NT2/D1 (cell line): ENCODE measurements at regions not wholly inside any gene's neighbourhood (a gene's known extent, or its start where the extent isn't known, plus 50 kb on each side); places are given as distances from the start of the nearest gene placed in this dataset.

Experiments used
- DNase-seq: peaks from one replicate; pipeline ENCODE4 v3.0.0-alpha.2; 2011; ENCODE audit warnings: low read depth, low spot score
- H3K27me3 ChIP-seq: 2 replicates; pipeline ENCODE4 v1.6.0; 2011; ENCODE audit warnings: mild to moderate bottlenecking; ENCODE audit not compliant: insufficient read length, insufficient read depth
- H3K36me3 ChIP-seq: 2 replicates; pipeline ENCODE4 v1.6.1; 2011; ENCODE audit warnings: mild to moderate bottlenecking, low read length, mixed read lengths; ENCODE audit not compliant: insufficient read depth, insufficient read length
- H3K4me1 ChIP-seq: 2 replicates; pipeline ENCODE4 v1.5.1; 2011; ENCODE audit not compliant: insufficient read depth, insufficient read length
- H3K4me3 ChIP-seq: 2 replicates; pipeline ENCODE4 v1.5.1; 2011; ENCODE audit warnings: low read depth; ENCODE audit not compliant: insufficient read length
- H3K9ac ChIP-seq: 2 replicates; pipeline ENCODE4 v1.6.0; 2011; ENCODE audit warnings: low read depth; ENCODE audit not compliant: insufficient read length
- H3K9me3 ChIP-seq: 2 replicates; pipeline ENCODE4 v1.5.1; 2011; ENCODE audit warnings: mild to moderate bottlenecking, low read length; ENCODE audit not compliant: insufficient read depth
- SUZ12 ChIP-seq: IDR thresholded peaks from 2 replicates; pipeline ENCODE4 v1.6.1; 2011; ENCODE audit not compliant: insufficient read length, insufficient read depth; ENCODE audit errors: extremely low read depth
- YY1 ChIP-seq: IDR thresholded peaks from 2 replicates; pipeline ENCODE4 v1.6.1; 2011; ENCODE audit not compliant: insufficient read length, insufficient read depth
- ZNF274 ChIP-seq: IDR thresholded peaks from 2 replicates; pipeline ENCODE4 v1.6.1; 2011; ENCODE audit warnings: mild to moderate bottlenecking, low read depth, low read length

GRCh38 chr4:173930329-173930967 lies 353.0 kb downstream of the FBXO8 start:
- H3K36me3 ChIP-seq, result no peaks in the 10 kb centered on the region
- no peak for TF ChIP-seq YY1
- no peak for TF ChIP-seq ZNF274
- TF ChIP-seq SUZ12, result no peak
- H3K4me1 ChIP-seq, result no peaks in the 10 kb centered on the region
- H3K27me3 ChIP-seq, result no peaks in the 10 kb centered on the region
- no peak overlapping the region for H3K4me3 ChIP-seq
- no peaks in the 10 kb centered on the region for H3K9me3 ChIP-seq
- H3K9ac ChIP-seq, result no peak overlapping the region
- DNase-seq, result no peak

- no peaks in the 10 kb centered on the region for H3K36me3 ChIP-seq
- H3K9me3 ChIP-seq, result no peaks in the 10 kb centered on the region
- no peaks in the 10 kb centered on the region for H3K27me3 ChIP-seq
- no peaks in the 10 kb centered on the region for H3K4me1 ChIP-seq
- H3K9ac ChIP-seq, result no peak overlapping the region
- TF ChIP-seq SUZ12, result no peak
- no peak for TF ChIP-seq ZNF274
- TF ChIP-seq YY1, result no peak
- no peak overlapping the region for H3K4me3 ChIP-seq
- DNase-seq, result no peak
These were observed 353.5 kb downstream of the FBXO8 start for GRCh38 chr4:173929921-173930320.

GRCh38 chr4:173924561-173924960 lies 358.9 kb downstream of the FBXO8 start:
- DNase-seq, result no peak
- Histone ChIP-seq H3K4me3 (no peak overlapping the region), H3K4me1 (no peaks in the 10 kb centered on the region), H3K9ac (no peak overlapping the region), H3K9me3 (no peaks in the 10 kb centered on the region), H3K27me3 (no peaks in the 10 kb centered on the region), H3K36me3 (no peaks in the 10 kb centered on the region)
- TF ChIP-seq SUZ12 (no peak), ZNF274 (no peak), YY1 (no peak)

GRCh38 chr4:173919861-173920260 lies 363.6 kb downstream of the FBXO8 start:
- no peak for DNase-seq
- H3K4me1 ChIP-seq, result no peaks in the 10 kb centered on the region
- TF ChIP-seq SUZ12, result no peak
- H3K4me3 ChIP-seq, result no peak overlapping the region
- H3K36me3 ChIP-seq, result no peaks in the 10 kb centered on the region
- H3K9me3 ChIP-seq, result no peaks in the 10 kb centered on the region
- H3K9ac ChIP-seq, result no peak overlapping the region
- no peaks in the 10 kb centered on the region for H3K27me3 ChIP-seq

GRCh38 chr4:173919196-173919595 lies 364.3 kb downstream of the FBXO8 start:
- Histone ChIP-seq H3K27me3 (no peaks in the 10 kb centered on the region), H3K4me3 (no peak overlapping the region), H3K9ac (no peak overlapping the region), H3K36me3 (no peaks in the 10 kb centered on the region), H3K9me3 (no peaks in the 10 kb centered on the region), H3K4me1 (no peaks in the 10 kb centered on the region)
- no peak for TF ChIP-seq SUZ12
- TF ChIP-seq ZNF274, result no peak
- no peak for TF ChIP-seq YY1
- DNase-seq, result no peak

- H3K27me3 ChIP-seq, result no peaks in the 10 kb centered on the region
- no peak overlapping the region for H3K4me3 ChIP-seq
- H3K4me1 ChIP-seq, result no peaks in the 10 kb centered on the region
- peak; percentile 6 for DNase-seq
- no peaks in the 10 kb centered on the region for H3K36me3 ChIP-seq
- H3K9me3 ChIP-seq, result no peaks in the 10 kb centered on the region
- no peak overlapping the region for H3K9ac ChIP-seq
- no peak for TF ChIP-seq ZNF274
These were observed 366.1 kb downstream of the FBXO8 start for GRCh38 chr4:173917255-173917960.

- Histone ChIP-seq H3K4me1 (no peaks in the 10 kb centered on the region), H3K27me3 (no peaks in the 10 kb centered on the region), H3K4me3 (no peak overlapping the region), H3K9ac (no peak overlapping the region), H3K36me3 (no peaks in the 10 kb centered on the region), H3K9me3 (no peaks in the 10 kb centered on the region)
- no peak for DNase-seq
- TF ChIP-seq YY1 (no peak), ZNF274 (no peak), SUZ12 (no peak)
These were observed 370.0 kb downstream of the FBXO8 start for GRCh38 chr4:173913496-173913895.
